ENCODE measurements at regions not wholly inside any gene's neighbourhood (a gene's known extent, or its start where the extent isn't known, plus 50 kb on each side); places are given as distances from the start of the nearest gene placed in this dataset.

DNA sequence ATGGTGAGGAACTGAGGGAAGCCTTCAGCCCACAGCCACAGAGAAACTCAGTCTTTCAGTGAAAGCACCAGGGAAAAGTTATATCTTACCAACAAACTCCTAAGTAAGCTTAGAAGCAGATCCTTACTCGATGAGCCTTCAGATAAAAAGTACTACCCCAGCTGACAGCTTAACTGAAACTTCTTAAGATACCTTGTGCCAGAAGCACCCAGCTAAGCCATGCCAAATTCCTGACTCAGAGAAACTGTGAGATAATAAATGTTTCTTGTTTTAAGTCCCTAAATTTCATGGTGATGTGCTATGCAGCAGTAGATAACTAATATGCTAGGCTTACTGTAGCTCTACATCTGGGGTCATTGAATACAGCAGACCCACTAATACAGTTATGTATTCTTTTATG is 2025.0 kb downstream of the LRRC4C start:
- no peak overlapping the region for H3K14ac ChIP-seq (ENCODE audit: insufficient read depth, low read length)
- no peaks in the 10 kb centered on the region for H3K23me2 ChIP-seq (ENCODE audit: insufficient read length, low read depth, low read length, poor library complexity, severe bottlenecking)

More for the DNA sequence above, 2025.0 kb downstream of the LRRC4C start:
- TF ChIP-seq, protein P1, sequence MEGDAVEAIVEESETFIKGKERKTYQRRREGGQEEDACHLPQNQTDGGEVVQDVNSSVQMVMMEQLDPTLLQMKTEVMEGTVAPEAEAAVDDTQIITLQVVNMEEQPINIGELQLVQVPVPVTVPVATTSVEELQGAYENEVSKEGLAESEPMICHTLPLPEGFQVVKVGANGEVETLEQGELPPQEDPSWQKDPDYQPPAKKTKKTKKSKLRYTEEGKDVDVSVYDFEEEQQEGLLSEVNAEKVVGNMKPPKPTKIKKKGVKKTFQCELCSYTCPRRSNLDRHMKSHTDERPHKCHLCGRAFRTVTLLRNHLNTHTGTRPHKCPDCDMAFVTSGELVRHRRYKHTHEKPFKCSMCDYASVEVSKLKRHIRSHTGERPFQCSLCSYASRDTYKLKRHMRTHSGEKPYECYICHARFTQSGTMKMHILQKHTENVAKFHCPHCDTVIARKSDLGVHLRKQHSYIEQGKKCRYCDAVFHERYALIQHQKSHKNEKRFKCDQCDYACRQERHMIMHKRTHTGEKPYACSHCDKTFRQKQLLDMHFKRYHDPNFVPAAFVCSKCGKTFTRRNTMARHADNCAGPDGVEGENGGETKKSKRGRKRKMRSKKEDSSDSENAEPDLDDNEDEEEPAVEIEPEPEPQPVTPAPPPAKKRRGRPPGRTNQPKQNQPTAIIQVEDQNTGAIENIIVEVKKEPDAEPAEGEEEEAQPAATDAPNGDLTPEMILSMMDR (conservative IDR thresholded peaks at IDR 0.05) = no peak
- H3K27ac ChIP-seq (ENCODE audit: insufficient read length, low read depth, low read length) = no peak overlapping the region
- no peak overlapping the region for H4K8ac ChIP-seq (replicated peaks; ENCODE audit: insufficient read length, low read depth, low read length)
- H4K5ac ChIP-seq (ENCODE audit: insufficient read length, low read depth, low read length) = no peak overlapping the region
- Mint-ChIP-seq H3K4me1 (peaks cover 8% of the 10 kb centered on the region in 2 experiments), H3K27me3 (ENCODE audit: low read depth) (no peaks in the 10 kb centered on the region), H3K9me3 (no peaks in the 10 kb centered on the region; a peak in 2 of 5 replicates), H3K36me3 (ENCODE audit: insufficient read depth in 1 of 3, low read depth in 3 of 3) (no peaks in the 10 kb centered on the region), H3K4me3 (no peak overlapping the region), H3K27ac (no peak overlapping the region)
- no peak overlapping the region for H3K4me2 ChIP-seq (ENCODE audit: insufficient read depth, insufficient read length, low read length)
- H4K91ac ChIP-seq (ENCODE audit: insufficient read length, low read depth, low read length) = no peak overlapping the region
- no peak overlapping the region for H2BK5ac ChIP-seq (ENCODE audit: insufficient read length, low read length)
- H2AK5ac ChIP-seq (ENCODE audit: insufficient read length, low read length) = no peak overlapping the region
- H2AFZ ChIP-seq (ENCODE audit: low read length) = no peak overlapping the region
- no peaks in the 10 kb centered on the region for H3K79me1 ChIP-seq (ENCODE audit: insufficient read depth, low read depth, low read length, poor library complexity, severe bottlenecking)
- H2BK12ac ChIP-seq (ENCODE audit: insufficient read length, low read depth, low read length) = no peak overlapping the region
- no peak overlapping the region for H2BK15ac ChIP-seq (ENCODE audit: low read depth, low read length)
- H2BK20ac ChIP-seq (ENCODE audit: low read depth, low read length, poor library complexity, severe bottlenecking) = no peak overlapping the region
- no peak overlapping the region for H3T11ph ChIP-seq (ENCODE audit: low read length)
- H3K9me3 ChIP-seq (ENCODE audit: control insufficient read depth, low read depth, low read length) = no peaks in the 10 kb centered on the region
- no peak overlapping the region for H3K9ac ChIP-seq (ENCODE audit: extremely low read depth, insufficient read length, low read length)
- no peaks in the 10 kb centered on the region for H3K79me2 ChIP-seq (ENCODE audit: insufficient read depth, low read length)
- no peak overlapping the region for H3K56ac ChIP-seq (ENCODE audit: insufficient read length, low read depth, low read length)
- H4K20me1 ChIP-seq (ENCODE audit: control insufficient read depth, insufficient read depth, insufficient read length) = no peaks in the 10 kb centered on the region
- H3K4me1 ChIP-seq (ENCODE audit: insufficient read depth, low read length) = no peaks in the 10 kb centered on the region
- no peaks in the 10 kb centered on the region for H3K27me3 ChIP-seq (ENCODE audit: insufficient read depth, low read length)
- no peak overlapping the region for H3K23ac ChIP-seq (ENCODE audit: insufficient read length, low read depth, low read length)
- WGBS (ENCODE audit: extremely low coverage, insufficient read length, low lambda C conversion rate) = no CpG with 5 or more reads among the region's 1 CpG
- no peak overlapping the region for H3K4ac ChIP-seq (ENCODE audit: low read depth, low read length)
- H3K18ac ChIP-seq (ENCODE audit: insufficient read length, low read depth, low read length) = no peak overlapping the region
- DNase-seq = no peak
- H2BK120ac ChIP-seq (ENCODE audit: low read depth, low read length, poor library complexity, severe bottlenecking) = no peak overlapping the region
